ENCODE measurements at regions not wholly inside any gene's neighbourhood (a gene's known extent, or its start where the extent isn't known, plus 50 kb on each side); places are given as distances from the start of the nearest gene placed in this dataset.

DNA sequence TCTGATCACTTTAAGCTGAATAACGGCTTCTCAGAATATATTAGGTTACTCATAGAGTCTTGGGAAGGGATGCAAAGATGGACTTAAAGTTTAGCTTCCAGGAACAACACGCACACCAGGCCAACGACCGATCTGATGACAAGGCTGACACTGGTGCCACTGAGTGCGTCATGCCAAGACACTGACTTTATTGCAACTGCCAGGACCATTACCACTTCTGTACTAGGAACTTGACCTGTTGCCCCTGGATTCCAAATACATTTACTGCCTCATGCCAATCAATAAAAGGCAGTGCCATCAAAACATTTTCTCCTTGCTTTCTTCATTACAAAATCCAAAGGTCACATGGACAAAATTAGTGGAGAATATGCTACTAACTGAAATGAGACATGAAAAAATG is 505.9 kb upstream of the CTSO start:
- TF ChIP-seq, protein P1, sequence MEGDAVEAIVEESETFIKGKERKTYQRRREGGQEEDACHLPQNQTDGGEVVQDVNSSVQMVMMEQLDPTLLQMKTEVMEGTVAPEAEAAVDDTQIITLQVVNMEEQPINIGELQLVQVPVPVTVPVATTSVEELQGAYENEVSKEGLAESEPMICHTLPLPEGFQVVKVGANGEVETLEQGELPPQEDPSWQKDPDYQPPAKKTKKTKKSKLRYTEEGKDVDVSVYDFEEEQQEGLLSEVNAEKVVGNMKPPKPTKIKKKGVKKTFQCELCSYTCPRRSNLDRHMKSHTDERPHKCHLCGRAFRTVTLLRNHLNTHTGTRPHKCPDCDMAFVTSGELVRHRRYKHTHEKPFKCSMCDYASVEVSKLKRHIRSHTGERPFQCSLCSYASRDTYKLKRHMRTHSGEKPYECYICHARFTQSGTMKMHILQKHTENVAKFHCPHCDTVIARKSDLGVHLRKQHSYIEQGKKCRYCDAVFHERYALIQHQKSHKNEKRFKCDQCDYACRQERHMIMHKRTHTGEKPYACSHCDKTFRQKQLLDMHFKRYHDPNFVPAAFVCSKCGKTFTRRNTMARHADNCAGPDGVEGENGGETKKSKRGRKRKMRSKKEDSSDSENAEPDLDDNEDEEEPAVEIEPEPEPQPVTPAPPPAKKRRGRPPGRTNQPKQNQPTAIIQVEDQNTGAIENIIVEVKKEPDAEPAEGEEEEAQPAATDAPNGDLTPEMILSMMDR (conservative IDR thresholded peaks at IDR 0.05): no peak
- no peak for TF ChIP-seq EZH2 (IDR thresholded peaks at IDR 0.05; ENCODE audit: low read depth)
